Natural killer cell (primary cell): ENCODE measurements at regions not wholly inside any gene's neighbourhood (a gene's known extent, or its start where the extent isn't known, plus 50 kb on each side); places are given as distances from the start of the nearest gene placed in this dataset.
"Not testable (repeated sequence)": the region's sequence is repeated elsewhere in the genome, so short reads cannot be mapped to it uniquely, and the experiment has no call there.

Experiments used
- ATAC-seq, 3 donors: fragments of 150-1000 bp in 2 of 3; fragments of 200-7000 bp in 1 of 3; cut with Tn5 transposase; 1 replicate in 1 of 3; 2 replicates in 2 of 3; pipeline ENCODE4 v1.10.0; 2021; ENCODE audit warnings: mild to moderate bottlenecking in 2 of 3, moderate library complexity in 2 of 3
- DNase-seq, 2 donors: peaks; one replicate each; pipeline versions ENCODE4 v3.0.0 to v3.0.0-alpha.2; 2013 to 2021; ENCODE audit warnings: mixed read lengths in 1 of 2
- H3K27ac ChIP-seq: one replicate; pipeline ENCODE4 v1.5.1; 2013; ENCODE audit warnings: mild to moderate bottlenecking, low read length
- H3K27me3 ChIP-seq: one replicate; pipeline ENCODE4 v1.6.1; 2013; ENCODE audit warnings: low read length; ENCODE audit not compliant: control insufficient read depth, insufficient read depth
- H3K36me3 ChIP-seq: one replicate; pipeline ENCODE4 v1.6.1; 2013; ENCODE audit warnings: low read length; ENCODE audit not compliant: control insufficient read depth, insufficient read depth
- H3K4me1 ChIP-seq: one replicate; pipeline ENCODE4 v1.6.1; 2013; ENCODE audit warnings: low read length; ENCODE audit not compliant: control insufficient read depth, insufficient read depth
- H3K4me3 ChIP-seq: one replicate; pipeline ENCODE4 v1.5.1; 2013; ENCODE audit warnings: low read length
- H3K9me3 ChIP-seq: one replicate; pipeline ENCODE4 v1.6.1; 2013; ENCODE audit warnings: low read length; ENCODE audit not compliant: control insufficient read depth, insufficient read depth
- H3K27ac Mint-ChIP-seq, 2 donors: one replicate each; pipeline ENCODE4 v1.8.0; 2022; ENCODE audit warnings: mild to moderate bottlenecking in 2 of 2, mixed read lengths in 2 of 2, moderate library complexity in 1 of 2
- H3K27me3 Mint-ChIP-seq, 2 donors: one replicate each; pipeline ENCODE4 v1.8.0; 2022; ENCODE audit warnings: low read depth in 2 of 2, mixed read lengths in 2 of 2
- H3K36me3 Mint-ChIP-seq: one replicate; pipeline ENCODE4 v1.8.0; 2022; ENCODE audit warnings: mixed read lengths
- H3K4me1 Mint-ChIP-seq, 2 donors: one replicate each; pipeline ENCODE4 v1.8.0; 2022; ENCODE audit warnings: mixed read lengths in 2 of 2
- H3K4me3 Mint-ChIP-seq: one replicate; pipeline ENCODE4 v1.8.0; 2022; ENCODE audit warnings: mild to moderate bottlenecking, moderate library complexity, mixed read lengths
- H3K9me3 Mint-ChIP-seq, 2 donors: one replicate each; pipeline ENCODE4 v1.8.0; 2022; ENCODE audit warnings: mixed read lengths in 2 of 2
- CTCF ChIP-seq: fragments of 200-600 bp; IDR thresholded peaks from one replicate; pipeline ENCODE4 v1.8.0; 2022; ENCODE audit warnings: antibody characterized with exemption
- WGBS: methylation state at CpG from one replicate; pipeline ENCODE4 v1.1.7; 2013; ENCODE audit warnings: missing lambda C conversion rate; ENCODE audit not compliant: insufficient coverage; 5-methylcytosine and 5-hydroxymethylcytosine counted together
- intact Hi-C: fragments of 100-400 bp; cut with micrococcal nuclease; formaldehyde crosslinking; loops from one replicate; pipeline ENCODE4 v1.14.2; 2022

- no peak overlapping the region for H3K4me3 Mint-ChIP-seq
- Histone ChIP-seq H3K4me3 (no peak overlapping the region), H3K27ac (no peak overlapping the region), H3K4me1 (no peaks in the 10 kb centered on the region), H3K27me3 (no peaks in the 10 kb centered on the region), H3K9me3 (no peaks in the 10 kb centered on the region), H3K36me3 (no peaks in the 10 kb centered on the region)
- H3K9me3 Mint-ChIP-seq = peaks cover 6 to 15% of the 10 kb centered on the region in 2 donors
- no peaks in the 10 kb centered on the region for H3K36me3 Mint-ChIP-seq
- ATAC-seq = no peak
- H3K4me1 Mint-ChIP-seq = no peaks in the 10 kb centered on the region
- 88% methylated on average over 1 of the region's 1 CpG for WGBS
- DNase-seq = no peak
- no peaks in the 10 kb centered on the region for H3K27me3 Mint-ChIP-seq
- no peak overlapping the region for H3K27ac Mint-ChIP-seq
- intact Hi-C loops = no loop called here
- TF ChIP-seq CTCF = no peak
These were observed 321.3 kb downstream of the SEMA3D start for GRCh38 chr7:84865560-84865959.

GRCh38 chr7:84857336-84857735 is 329.5 kb downstream of the SEMA3D start:
- H3K36me3 ChIP-seq = no peaks in the 10 kb centered on the region
- Mint-ChIP-seq H3K4me1 (no peaks in the 10 kb centered on the region), H3K27ac (no peak overlapping the region), H3K4me3 (no peak overlapping the region), H3K27me3 (no peaks in the 10 kb centered on the region), H3K36me3 (peaks cover 15% of the 10 kb centered on the region), H3K9me3 (peaks cover 12 to 19% of the 10 kb centered on the region in 2 donors)
- no peak overlapping the region for H3K27ac ChIP-seq
- WGBS = 67% methylated on average over 1 of the region's 3 CpGs
- H3K4me3 ChIP-seq = no peak overlapping the region
- no peak for TF ChIP-seq CTCF
- no peak for ATAC-seq
- no peaks in the 10 kb centered on the region for H3K9me3 ChIP-seq
- H3K27me3 ChIP-seq = no peaks in the 10 kb centered on the region
- no peaks in the 10 kb centered on the region for H3K4me1 ChIP-seq
- intact Hi-C loops = no loop called here
- DNase-seq = no peak

- no peaks in the 10 kb centered on the region for H3K27me3 ChIP-seq
- no peaks in the 10 kb centered on the region for H3K36me3 ChIP-seq
- Mint-ChIP-seq H3K4me1 (no peaks in the 10 kb centered on the region), H3K9me3 (peaks cover 10 to 23% of the 10 kb centered on the region in 2 donors), H3K27me3 (no peaks in the 10 kb centered on the region), H3K36me3 (peaks cover 15% of the 10 kb centered on the region), H3K4me3 (no peak overlapping the region), H3K27ac (no peak overlapping the region)
- intact Hi-C loops = no loop called here
- no peaks in the 10 kb centered on the region for H3K9me3 ChIP-seq
- DNase-seq (no peak), ATAC-seq (no peak)
- TF ChIP-seq CTCF = no peak
- H3K4me3 ChIP-seq = no peak overlapping the region
- no peaks in the 10 kb centered on the region for H3K4me1 ChIP-seq
- no peak overlapping the region for H3K27ac ChIP-seq
These were observed 331.1 kb downstream of the SEMA3D start for GRCh38 chr7:84855758-84856157.

- H3K9me3 ChIP-seq, intact Hi-C loops, ATAC-seq, H3K36me3 Mint-ChIP-seq, H3K27ac Mint-ChIP-seq, H3K4me3 Mint-ChIP-seq, DNase-seq, H3K27me3 ChIP-seq, H3K4me3 ChIP-seq, H3K27ac ChIP-seq, H3K4me1 Mint-ChIP-seq, H3K27me3 Mint-ChIP-seq, H3K36me3 ChIP-seq, H3K4me1 ChIP-seq: not testable (repeated sequence)
- H3K9me3 Mint-ChIP-seq = peaks cover 11 to 16% of the 10 kb centered on the region in 2 donors
These were observed 337.9 kb downstream of the SEMA3D start for GRCh38 chr7:84848974-84849372.
